Tibial nerve (tissue), 3 donors: ENCODE measurements at regions not wholly inside any gene's neighbourhood (a gene's known extent, or its start where the extent isn't known, plus 50 kb on each side); places are given as distances from the start of the nearest gene placed in this dataset.

Source experiments
- POLR2A ChIP-seq, 2 donors: fragments of 450-650 bp; IDR thresholded peaks; one replicate each; pipeline ENCODE4 v1.6.1; 2017; ENCODE audit warnings: antibody characterized with exemption in 2 of 2, mild to moderate bottlenecking in 2 of 2, moderate library complexity in 2 of 2
- TF ChIP-seq, protein P1 (sequence below), 5 experiments: fragments of 200-600 bp in 3 of 5; fragments of 450-650 bp in 2 of 5; sonication (generic) in 3 of 5; IDR thresholded peaks; one replicate each; pipeline ENCODE4 v1.5.1; 2016 to 2019; ENCODE audit warnings: antibody characterized with exemption in 5 of 5, mild to moderate bottlenecking in 3 of 5, moderate library complexity in 2 of 5

DNA sequence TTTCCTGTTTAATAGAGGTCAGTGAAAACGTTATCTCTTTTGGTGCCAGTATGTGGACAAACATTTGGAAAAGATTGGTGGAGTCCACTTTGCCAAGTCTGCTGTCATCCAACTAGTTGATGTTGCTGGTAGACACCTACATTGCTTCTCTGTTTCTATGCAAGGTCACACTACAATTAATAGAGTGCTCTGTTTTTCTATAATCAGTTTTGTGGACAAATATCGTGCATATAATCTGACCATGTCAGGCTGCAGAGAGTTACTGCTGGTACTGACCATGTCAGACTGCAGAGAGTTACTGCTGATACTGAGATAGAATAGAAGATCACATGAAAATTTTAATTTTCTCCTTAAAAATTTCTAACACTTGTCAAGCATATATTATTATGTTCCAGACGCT is 603.3 kb downstream of the TSN start:
- TF ChIP-seq POLR2A (IDR thresholded peaks at IDR 0.05): no peak
- TF ChIP-seq, protein P1, sequence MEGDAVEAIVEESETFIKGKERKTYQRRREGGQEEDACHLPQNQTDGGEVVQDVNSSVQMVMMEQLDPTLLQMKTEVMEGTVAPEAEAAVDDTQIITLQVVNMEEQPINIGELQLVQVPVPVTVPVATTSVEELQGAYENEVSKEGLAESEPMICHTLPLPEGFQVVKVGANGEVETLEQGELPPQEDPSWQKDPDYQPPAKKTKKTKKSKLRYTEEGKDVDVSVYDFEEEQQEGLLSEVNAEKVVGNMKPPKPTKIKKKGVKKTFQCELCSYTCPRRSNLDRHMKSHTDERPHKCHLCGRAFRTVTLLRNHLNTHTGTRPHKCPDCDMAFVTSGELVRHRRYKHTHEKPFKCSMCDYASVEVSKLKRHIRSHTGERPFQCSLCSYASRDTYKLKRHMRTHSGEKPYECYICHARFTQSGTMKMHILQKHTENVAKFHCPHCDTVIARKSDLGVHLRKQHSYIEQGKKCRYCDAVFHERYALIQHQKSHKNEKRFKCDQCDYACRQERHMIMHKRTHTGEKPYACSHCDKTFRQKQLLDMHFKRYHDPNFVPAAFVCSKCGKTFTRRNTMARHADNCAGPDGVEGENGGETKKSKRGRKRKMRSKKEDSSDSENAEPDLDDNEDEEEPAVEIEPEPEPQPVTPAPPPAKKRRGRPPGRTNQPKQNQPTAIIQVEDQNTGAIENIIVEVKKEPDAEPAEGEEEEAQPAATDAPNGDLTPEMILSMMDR (IDR thresholded peaks at IDR 0.05): no peak
